ENCODE measurements at regions not wholly inside any gene's neighbourhood (a gene's known extent, or its start where the extent isn't known, plus 50 kb on each side); places are given as distances from the start of the nearest gene placed in this dataset.

DNA sequence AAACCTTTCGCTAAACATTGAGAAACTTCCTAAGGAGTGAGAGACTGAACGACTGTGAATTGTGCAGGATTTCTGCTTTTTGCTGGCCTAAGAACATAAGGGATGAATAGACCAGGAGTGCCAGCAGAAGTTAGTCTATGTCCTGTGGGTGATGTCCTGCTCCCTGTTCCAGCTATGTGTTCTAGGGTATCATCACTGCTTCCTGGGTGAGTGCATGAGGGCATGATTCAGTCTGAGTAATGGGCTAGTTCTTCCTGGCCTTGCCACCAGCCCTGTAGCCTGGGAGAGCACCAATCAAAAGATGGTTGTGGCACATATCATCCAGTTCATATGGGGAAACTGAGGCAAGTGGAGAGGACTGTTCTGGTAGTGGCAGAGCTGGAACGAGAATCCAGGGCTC lies 153.9 kb upstream of the TPM1 start:
- CTCF ChIA-PET, result no interaction called here
- Mint-ChIP-seq H3K9me3 (ENCODE audit: insufficient read depth) (no peaks in the 10 kb centered on the region), H3K4me3 (no peak overlapping the region)

DNA sequence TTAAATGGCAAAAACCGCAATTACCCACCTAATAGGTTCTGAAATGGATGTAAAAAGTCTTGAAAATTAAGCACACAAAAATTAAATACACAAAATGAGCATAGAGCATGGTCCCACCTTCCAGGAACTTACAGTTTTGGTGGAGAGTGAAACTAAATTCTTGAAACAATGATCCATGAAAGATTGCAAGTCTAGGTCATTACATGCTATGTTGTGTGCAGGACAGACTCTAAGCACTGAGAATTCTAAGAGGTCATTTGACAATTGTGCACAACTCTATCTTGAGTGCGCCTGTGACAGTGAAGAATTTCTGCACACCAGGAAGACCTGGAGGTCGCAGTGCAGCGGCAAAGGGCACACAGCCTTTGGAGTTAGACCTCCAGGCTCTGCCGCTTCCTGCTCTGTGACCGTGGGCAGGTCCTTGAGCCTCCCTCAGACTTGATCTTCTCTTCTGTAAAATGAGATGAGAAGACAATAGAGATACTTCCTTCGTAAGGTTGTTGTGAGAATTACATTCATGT lies 153.3 kb upstream of the TPM1 start:
- no peaks in the 10 kb centered on the region for H3K4me1 Mint-ChIP-seq
- H3K27ac Mint-ChIP-seq, result no peak overlapping the region
- H3K9me3 Mint-ChIP-seq (ENCODE audit: insufficient read depth), result no peaks in the 10 kb centered on the region
- ChIA-PET POLR2A (no interaction called here), CTCF (no interaction called here)
- Histone ChIP-seq H3K27ac (ENCODE audit: low read length in 2 of 2) (no peak overlapping the region), H3K4me2 (replicated peaks; ENCODE audit: low read depth, low read length, poor library complexity, severe bottlenecking) (no peak overlapping the region), H4K20me1 (ENCODE audit: control insufficient read depth, insufficient read depth, low read length, poor library complexity, severe bottlenecking) (no peaks in the 10 kb centered on the region), H3K79me2 (ENCODE audit: control insufficient read depth, insufficient read depth, low read length) (no peaks in the 10 kb centered on the region), H3K36me3 (replicated peaks in 1 of 2; ENCODE audit: control extremely low read depth in 1 of 2, control insufficient read depth in 1 of 2, extremely low read depth in 1 of 2, insufficient read depth in 2 of 2, low read length in 1 of 2) (no peaks in the 10 kb centered on the region), H3K9me3 (ENCODE audit: control extremely low read depth in 1 of 3, control insufficient read depth in 2 of 3, insufficient read depth in 1 of 3, low read length in 2 of 3) (no peaks in the 10 kb centered on the region), H3K4me3 (ENCODE audit: control extremely low read depth in 1 of 5, extremely low read depth in 1 of 5, insufficient read depth in 1 of 5, low read depth in 2 of 5, low read length in 4 of 5) (no peak overlapping the region), H3K9ac (ENCODE audit: low read length) (no peak overlapping the region), H2AFZ (ENCODE audit: insufficient read depth, low read depth, low read length, poor library complexity, severe bottlenecking) (no peak overlapping the region), H3K4me1 (ENCODE audit: control insufficient read depth in 2 of 2, insufficient read depth in 2 of 2, low read length in 2 of 2) (no peaks in the 10 kb centered on the region), H3K27me3 (replicated peaks in 1 of 4; ENCODE audit: control extremely low read depth in 1 of 4, control insufficient read depth in 3 of 4, insufficient read depth in 4 of 4, low read length in 3 of 4) (peaks cover 0 to 4% (median 2%) of the 10 kb centered on the region in 4 experiments)
- intact Hi-C loops (cut with micrococcal nuclease), result no loop called here
- peaks cover 21% of the 10 kb centered on the region for H3K27me3 Mint-ChIP-seq
- TF ChIP-seq CTCF (IDR thresholded peaks at IDR 0.05) (no peak), EZH2 (IDR thresholded peaks at IDR 0.05; ENCODE audit: borderline replicate concordance, insufficient read depth, low read depth, low read length, poor library complexity, severe bottlenecking) (no peak)
- no peak overlapping the region for H3K4me3 Mint-ChIP-seq
- ATAC-seq (ENCODE audit: low read depth) (no peak), DNase-seq (no peak)
- 100% methylated on average over 3 of the region's 7 CpGs for WGBS (ENCODE audit: insufficient coverage)

More for the DNA sequence above, 153.9 kb upstream of the TPM1 start:
- Histone ChIP-seq H3K79me2 (ENCODE audit: control insufficient read depth, insufficient read depth, low read length) (no peaks in the 10 kb centered on the region), H3K36me3 (replicated peaks in 1 of 2; ENCODE audit: control extremely low read depth in 1 of 2, control insufficient read depth in 1 of 2, extremely low read depth in 1 of 2, insufficient read depth in 2 of 2, low read length in 1 of 2) (no peaks in the 10 kb centered on the region), H3K9ac (ENCODE audit: low read length) (no peak overlapping the region), H3K27me3 (replicated peaks in 1 of 4; ENCODE audit: control extremely low read depth in 1 of 4, control insufficient read depth in 3 of 4, insufficient read depth in 4 of 4, low read length in 3 of 4) (peaks cover 0 to 4% (median 2%) of the 10 kb centered on the region in 4 experiments), H2AFZ (ENCODE audit: insufficient read depth, low read depth, low read length, poor library complexity, severe bottlenecking) (no peak overlapping the region), H3K4me1 (ENCODE audit: control insufficient read depth in 2 of 2, insufficient read depth in 2 of 2, low read length in 2 of 2) (no peaks in the 10 kb centered on the region), H3K4me2 (replicated peaks; ENCODE audit: low read depth, low read length, poor library complexity, severe bottlenecking) (no peak overlapping the region), H4K20me1 (ENCODE audit: control insufficient read depth, insufficient read depth, low read length, poor library complexity, severe bottlenecking) (no peaks in the 10 kb centered on the region), H3K9me3 (ENCODE audit: control extremely low read depth in 1 of 3, control insufficient read depth in 2 of 3, insufficient read depth in 1 of 3, low read length in 2 of 3) (no peaks in the 10 kb centered on the region), H3K27ac (ENCODE audit: low read length in 2 of 2) (no peak overlapping the region), H3K4me3 (ENCODE audit: control extremely low read depth in 1 of 5, extremely low read depth in 1 of 5, insufficient read depth in 1 of 5, low read depth in 2 of 5, low read length in 4 of 5) (no peak overlapping the region)
- POLR2A ChIA-PET, result no interaction called here
- TF ChIP-seq CTCF (IDR thresholded peaks at IDR 0.05) (no peak), EZH2 (IDR thresholded peaks at IDR 0.05; ENCODE audit: borderline replicate concordance, insufficient read depth, low read depth, low read length, poor library complexity, severe bottlenecking) (no peak)
- ATAC-seq (ENCODE audit: low read depth) (no peak), DNase-seq (no peak)
- intact Hi-C loops (cut with micrococcal nuclease), result no loop called here
- H3K4me1 Mint-ChIP-seq, result no peaks in the 10 kb centered on the region
- peaks cover 18% of the 10 kb centered on the region for H3K27me3 Mint-ChIP-seq
- WGBS (ENCODE audit: insufficient coverage), result 87% methylated on average over 3 of the region's 3 CpGs
- H3K27ac Mint-ChIP-seq, result no peak overlapping the region

Measured in B cell (primary cell).